ENCODE measurements at regions not wholly inside any gene's neighbourhood (a gene's known extent, or its start where the extent isn't known, plus 50 kb on each side); places are given as distances from the start of the nearest gene placed in this dataset.

DNA sequence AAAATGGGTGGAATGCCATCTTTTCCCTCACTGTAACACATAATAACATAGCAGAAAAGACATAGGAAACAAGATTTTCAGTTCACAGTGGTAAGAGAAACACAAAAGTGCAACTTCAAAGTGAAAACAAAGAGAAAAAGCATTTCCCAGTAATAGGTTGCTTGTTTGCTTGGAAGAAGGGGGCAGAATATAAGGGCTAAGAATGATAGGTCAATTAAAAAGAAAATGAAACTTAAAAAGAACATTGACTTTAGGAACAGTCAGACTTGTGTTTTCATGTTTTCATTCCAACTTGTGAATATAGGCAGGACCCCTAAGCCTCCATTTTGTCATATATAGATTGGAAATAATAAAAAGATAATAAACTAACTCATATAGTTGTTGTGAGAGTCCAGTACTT lies 168.2 kb upstream of the PPP3CA start:
- no peaks in the 10 kb centered on the region for H3K9me3 Mint-ChIP-seq

DNA sequence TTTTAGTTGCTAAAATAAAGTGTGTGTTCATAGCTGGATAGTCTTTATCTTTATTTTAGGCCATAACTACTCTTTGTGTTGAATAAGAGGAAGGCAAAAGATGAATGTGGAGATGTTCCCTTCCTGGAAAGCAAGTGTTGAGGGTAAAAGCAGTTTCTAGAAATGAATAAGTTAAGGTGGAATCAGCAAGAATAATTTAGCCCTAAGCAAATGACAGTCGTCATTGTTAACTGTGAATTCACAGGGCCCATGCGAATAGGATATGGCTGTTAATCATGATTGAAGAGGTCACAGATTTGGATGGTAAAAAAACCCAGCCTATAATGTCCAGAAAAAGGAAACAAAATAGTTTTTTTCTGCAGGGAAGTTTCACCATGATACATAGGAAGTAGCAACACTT lies 167.8 kb upstream of the PPP3CA start:
- Mint-ChIP-seq H3K9me3 (no peaks in the 10 kb centered on the region), H3K36me3 (ENCODE audit: low read depth) (no peaks in the 10 kb centered on the region), H3K4me3 (ENCODE audit: low read depth) (no peak overlapping the region), H3K27me3 (ENCODE audit: low read depth) (peaks cover 20% of the 10 kb centered on the region), H3K4me1 (ENCODE audit: low read depth) (peaks cover 8% of the 10 kb centered on the region), H3K27ac (no peak overlapping the region)
- DNase-seq (ENCODE audit: low spot score) = no peak
- intact Hi-C loops (cut with micrococcal nuclease) = no loop called here

More for the DNA sequence above, 168.2 kb upstream of the PPP3CA start:
- Mint-ChIP-seq H3K27me3 (ENCODE audit: low read depth) (peaks cover 24% of the 10 kb centered on the region), H3K36me3 (ENCODE audit: low read depth) (no peaks in the 10 kb centered on the region), H3K27ac (no peak overlapping the region), H3K4me3 (ENCODE audit: low read depth) (no peak overlapping the region), H3K4me1 (ENCODE audit: low read depth) (peaks cover 8% of the 10 kb centered on the region)
- DNase-seq (ENCODE audit: low spot score) = no peak
- intact Hi-C loops (cut with micrococcal nuclease) = no loop called here

- intact Hi-C loops (cut with micrococcal nuclease) = no loop called here
- no peak overlapping the region for H3K27ac Mint-ChIP-seq
- no peaks in the 10 kb centered on the region for H3K9me3 Mint-ChIP-seq
- H3K4me1 Mint-ChIP-seq (ENCODE audit: low read depth) = peaks cover 8% of the 10 kb centered on the region
- no peak overlapping the region for H3K4me3 Mint-ChIP-seq (ENCODE audit: low read depth)
- H3K27me3 Mint-ChIP-seq (ENCODE audit: low read depth) = peaks cover 20% of the 10 kb centered on the region
- no peaks in the 10 kb centered on the region for H3K36me3 Mint-ChIP-seq (ENCODE audit: low read depth)
- DNase-seq (ENCODE audit: low spot score) = no peak
Measured at GRCh38 chr4:101512416-101512815, 165.1 kb upstream of the PPP3CA start.

DNA sequence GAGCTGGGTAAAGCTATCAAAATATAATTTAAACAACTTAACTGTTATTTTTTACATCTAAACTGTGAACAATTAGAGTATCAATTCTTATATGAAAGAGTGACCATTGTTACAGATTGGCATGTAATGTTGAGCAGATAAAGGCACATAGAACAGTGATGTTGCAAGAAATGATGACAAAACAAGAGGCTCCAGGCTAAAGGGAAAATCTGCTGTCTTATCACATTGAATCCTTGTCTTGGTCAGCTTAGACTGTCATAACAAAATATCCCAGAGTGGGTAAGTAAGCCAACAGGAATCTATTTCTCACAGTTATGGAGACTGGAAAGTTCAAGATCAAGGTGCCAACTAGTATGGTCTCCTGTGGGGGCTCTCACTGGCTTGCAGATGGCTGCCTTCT lies 154.1 kb upstream of the PPP3CA start:
- intact Hi-C loops (cut with micrococcal nuclease) = no loop called here
- Mint-ChIP-seq H3K4me1 (ENCODE audit: low read depth) (no peaks in the 10 kb centered on the region), H3K4me3 (ENCODE audit: low read depth) (no peak overlapping the region), H3K27ac (no peak overlapping the region), H3K27me3 (ENCODE audit: low read depth) (peaks cover 3% of the 10 kb centered on the region), H3K9me3 (no peaks in the 10 kb centered on the region), H3K36me3 (ENCODE audit: low read depth) (no peaks in the 10 kb centered on the region)
- DNase-seq (ENCODE audit: low spot score) = no peak

GRCh38 chr4:101500742-101501141 lies 153.4 kb upstream of the PPP3CA start:
- Mint-ChIP-seq H3K27me3 (ENCODE audit: low read depth) (peaks cover 3% of the 10 kb centered on the region), H3K27ac (no peak overlapping the region), H3K4me3 (ENCODE audit: low read depth) (no peak overlapping the region), H3K36me3 (ENCODE audit: low read depth) (no peaks in the 10 kb centered on the region), H3K4me1 (ENCODE audit: low read depth) (no peaks in the 10 kb centered on the region), H3K9me3 (no peaks in the 10 kb centered on the region)
- no peak for DNase-seq (ENCODE audit: low spot score)
- intact Hi-C loops (cut with micrococcal nuclease) = no loop called here

- H3K36me3 Mint-ChIP-seq (ENCODE audit: low read depth) = no peaks in the 10 kb centered on the region
- no peak overlapping the region for H3K27ac Mint-ChIP-seq
- H3K9me3 Mint-ChIP-seq = no peaks in the 10 kb centered on the region
- intact Hi-C loops (cut with micrococcal nuclease) = no loop called here
- peaks cover 8% of the 10 kb centered on the region for H3K27me3 Mint-ChIP-seq (ENCODE audit: low read depth)
- no peak for DNase-seq (ENCODE audit: low spot score)
- no peaks in the 10 kb centered on the region for H3K4me1 Mint-ChIP-seq (ENCODE audit: low read depth)
- no peak overlapping the region for H3K4me3 Mint-ChIP-seq (ENCODE audit: low read depth)
Measured at GRCh38 chr4:101475246-101475645, 127.9 kb upstream of the PPP3CA start.

DNA sequence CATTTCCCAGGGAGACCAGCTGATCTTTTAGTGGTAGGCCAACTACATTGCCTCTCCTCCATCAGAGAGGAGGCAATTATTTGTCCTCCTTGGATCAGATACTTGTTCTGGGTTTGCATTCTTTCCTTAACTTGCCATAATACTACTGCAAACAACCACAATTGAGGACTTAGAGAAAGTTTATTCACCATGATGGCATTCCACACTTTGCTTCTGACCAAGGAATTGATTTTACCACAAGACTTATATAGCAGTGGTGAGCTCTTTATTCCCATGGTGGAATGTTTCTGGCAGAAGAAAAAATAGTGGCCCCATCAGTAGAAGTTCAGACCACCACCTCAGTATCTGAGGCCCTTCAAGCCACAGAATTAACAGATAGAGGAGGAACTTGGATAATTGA lies 123.9 kb upstream of the PPP3CA start:
- Mint-ChIP-seq H3K4me3 (ENCODE audit: low read depth) (no peak overlapping the region), H3K36me3 (ENCODE audit: low read depth) (no peaks in the 10 kb centered on the region), H3K27ac (no peak overlapping the region), H3K4me1 (ENCODE audit: low read depth) (no peaks in the 10 kb centered on the region), H3K9me3 (no peaks in the 10 kb centered on the region), H3K27me3 (ENCODE audit: low read depth) (peaks cover 15% of the 10 kb centered on the region)
- DNase-seq (ENCODE audit: low spot score) = no peak
- intact Hi-C loops (cut with micrococcal nuclease) = no loop called here

- DNase-seq (ENCODE audit: low spot score) = no peak
- Mint-ChIP-seq H3K27me3 (ENCODE audit: low read depth) (peaks cover 7% of the 10 kb centered on the region), H3K27ac (no peak overlapping the region), H3K9me3 (no peaks in the 10 kb centered on the region), H3K4me1 (ENCODE audit: low read depth) (no peaks in the 10 kb centered on the region), H3K4me3 (ENCODE audit: low read depth) (no peak overlapping the region), H3K36me3 (ENCODE audit: low read depth) (no peaks in the 10 kb centered on the region)
- intact Hi-C loops (cut with micrococcal nuclease) = no loop called here
Measured at GRCh38 chr4:101464596-101464995, 117.3 kb upstream of the PPP3CA start.

DNA sequence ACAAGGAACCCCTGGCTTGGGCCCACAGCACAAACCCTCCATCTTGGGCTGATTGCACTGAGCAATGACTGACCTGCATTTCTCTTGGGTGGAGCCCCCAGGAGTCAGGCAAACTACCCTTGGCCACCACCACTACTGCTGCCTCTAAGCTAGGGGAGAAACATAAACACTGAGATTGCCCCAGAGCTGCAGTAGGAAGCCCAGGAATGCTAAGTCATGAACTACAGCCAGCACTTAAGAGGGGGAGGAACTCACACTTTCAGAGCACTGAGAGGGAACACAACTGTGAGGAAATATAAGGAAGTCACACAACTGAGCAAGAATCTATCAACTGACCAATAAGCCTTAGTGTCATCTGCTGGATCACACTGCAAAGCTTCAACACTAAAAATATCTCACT lies 111.6 kb upstream of the PPP3CA start:
- intact Hi-C loops (cut with micrococcal nuclease) = no loop called here
- H3K27ac Mint-ChIP-seq = no peak overlapping the region
- H3K4me3 Mint-ChIP-seq (ENCODE audit: low read depth) = no peak overlapping the region
- H3K36me3 Mint-ChIP-seq (ENCODE audit: low read depth) = no peaks in the 10 kb centered on the region
- no peaks in the 10 kb centered on the region for H3K9me3 Mint-ChIP-seq
- H3K27me3 Mint-ChIP-seq (ENCODE audit: low read depth) = no peaks in the 10 kb centered on the region
- DNase-seq (ENCODE audit: low spot score) = no peak
- no peaks in the 10 kb centered on the region for H3K4me1 Mint-ChIP-seq (ENCODE audit: low read depth)

DNA sequence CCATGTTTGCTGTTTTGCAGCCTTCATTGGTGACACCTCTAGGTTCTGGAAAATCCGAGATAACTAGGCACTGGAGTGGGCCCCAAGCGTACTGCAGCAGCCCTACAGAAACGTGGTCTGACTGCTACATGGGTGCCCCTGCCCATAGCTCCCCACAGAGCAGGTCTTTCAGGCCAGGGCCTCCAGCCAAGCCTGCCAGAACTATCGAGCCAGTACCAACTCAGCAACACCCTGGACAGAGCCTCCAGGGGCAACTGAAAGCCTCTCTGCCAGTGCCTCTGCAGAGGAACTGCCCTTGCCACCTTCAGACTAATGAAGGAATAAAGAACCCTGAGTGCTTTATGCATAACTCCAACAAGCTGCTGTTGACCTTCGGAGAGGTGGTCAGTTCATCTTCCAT lies 111.1 kb upstream of the PPP3CA start:
- intact Hi-C loops (cut with micrococcal nuclease) = no loop called here
- Mint-ChIP-seq H3K27ac (no peak overlapping the region), H3K27me3 (ENCODE audit: low read depth) (no peaks in the 10 kb centered on the region), H3K4me3 (ENCODE audit: low read depth) (no peak overlapping the region), H3K4me1 (ENCODE audit: low read depth) (no peaks in the 10 kb centered on the region), H3K9me3 (no peaks in the 10 kb centered on the region), H3K36me3 (ENCODE audit: low read depth) (no peaks in the 10 kb centered on the region)
- DNase-seq (ENCODE audit: low spot score) = no peak

GRCh38 chr4:101451086-101451485 lies 103.8 kb upstream of the PPP3CA start:
- Mint-ChIP-seq H3K4me1 (ENCODE audit: low read depth) (no peaks in the 10 kb centered on the region), H3K36me3 (ENCODE audit: low read depth) (no peaks in the 10 kb centered on the region), H3K9me3 (no peaks in the 10 kb centered on the region), H3K27ac (no peak overlapping the region), H3K4me3 (ENCODE audit: low read depth) (no peak overlapping the region), H3K27me3 (ENCODE audit: low read depth) (peaks cover 33% of the 10 kb centered on the region)
- DNase-seq (ENCODE audit: low spot score) = no peak
- intact Hi-C loops (cut with micrococcal nuclease) = no loop called here

DNA sequence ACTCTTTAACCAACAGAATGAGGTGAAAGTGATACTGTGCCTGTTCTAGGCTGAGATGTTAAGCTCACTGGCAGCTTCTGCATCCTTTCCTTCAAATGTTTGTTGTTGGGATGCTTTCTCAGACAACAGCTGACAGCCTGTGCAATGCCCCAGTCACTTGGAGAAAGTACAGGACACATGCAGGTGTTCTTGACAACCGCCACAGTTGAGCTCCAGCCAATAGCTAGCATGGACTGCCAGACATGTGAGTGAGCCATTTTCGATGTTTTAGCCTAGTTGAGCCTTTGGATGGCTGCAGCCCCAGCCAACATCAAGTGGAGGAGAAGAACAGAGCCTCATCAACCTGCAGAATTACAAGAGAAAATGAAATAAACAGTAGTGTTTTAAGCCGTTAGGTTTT lies 94.1 kb upstream of the PPP3CA start:
- Mint-ChIP-seq H3K27me3 (ENCODE audit: low read depth) (peaks cover 9% of the 10 kb centered on the region), H3K36me3 (ENCODE audit: low read depth) (no peaks in the 10 kb centered on the region)

GRCh38 chr4:101439926-101440325 lies 92.6 kb upstream of the PPP3CA start:
- Mint-ChIP-seq H3K27ac (no peak overlapping the region), H3K27me3 (ENCODE audit: low read depth) (peaks cover 8% of the 10 kb centered on the region), H3K36me3 (ENCODE audit: low read depth) (no peaks in the 10 kb centered on the region), H3K4me1 (ENCODE audit: low read depth) (no peaks in the 10 kb centered on the region), H3K4me3 (ENCODE audit: low read depth) (no peak overlapping the region), H3K9me3 (no peaks in the 10 kb centered on the region)
- no peak for DNase-seq (ENCODE audit: low spot score)
- intact Hi-C loops (cut with micrococcal nuclease) = no loop called here

More for the DNA sequence above, 94.1 kb upstream of the PPP3CA start:
- intact Hi-C loops (cut with micrococcal nuclease) = no loop called here
- Mint-ChIP-seq H3K27ac (no peak overlapping the region), H3K4me1 (ENCODE audit: low read depth) (no peaks in the 10 kb centered on the region), H3K4me3 (ENCODE audit: low read depth) (no peak overlapping the region), H3K9me3 (no peaks in the 10 kb centered on the region)
- DNase-seq (ENCODE audit: low spot score) = no peak

DNA sequence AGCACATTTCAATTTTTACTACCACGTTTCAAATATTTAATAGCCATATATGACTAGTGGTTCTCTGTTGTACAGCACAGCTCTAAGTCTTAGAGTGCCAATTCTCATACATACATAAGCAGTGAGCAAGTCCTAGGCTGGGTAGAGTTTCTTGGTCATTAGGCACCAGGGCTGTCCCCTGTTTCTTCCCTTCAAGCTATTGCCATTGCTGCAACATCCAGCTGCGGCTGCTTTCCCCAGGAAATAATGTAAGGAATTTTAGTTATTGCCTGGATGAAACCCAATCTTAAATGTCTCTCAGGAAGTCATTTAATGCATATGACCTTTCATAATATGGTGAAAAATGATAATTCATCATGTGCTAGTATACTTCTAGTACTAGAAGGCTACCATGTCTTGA lies 74.1 kb upstream of the PPP3CA start:
- H3K9me3 Mint-ChIP-seq = peaks cover under 1% of the 10 kb centered on the region
- H3K27me3 Mint-ChIP-seq (ENCODE audit: low read depth) = peaks cover 16% of the 10 kb centered on the region
- H3K4me3 Mint-ChIP-seq (ENCODE audit: low read depth) = no peak overlapping the region
- no peak for DNase-seq (ENCODE audit: low spot score)
- intact Hi-C loops (cut with micrococcal nuclease) = no loop called here
- H3K4me1 Mint-ChIP-seq (ENCODE audit: low read depth) = peaks cover 34% of the 10 kb centered on the region
- peaks cover 1% of the 10 kb centered on the region for H3K36me3 Mint-ChIP-seq (ENCODE audit: low read depth)
- H3K27ac Mint-ChIP-seq = no peak overlapping the region
